ENCODE measurements at regions not wholly inside any gene's neighbourhood (a gene's known extent, or its start where the extent isn't known, plus 50 kb on each side); places are given as distances from the start of the nearest gene placed in this dataset.
"Not testable (repeated sequence)": the region's sequence is repeated elsewhere in the genome, so short reads cannot be mapped to it uniquely, and the experiment has no call there.

DNA sequence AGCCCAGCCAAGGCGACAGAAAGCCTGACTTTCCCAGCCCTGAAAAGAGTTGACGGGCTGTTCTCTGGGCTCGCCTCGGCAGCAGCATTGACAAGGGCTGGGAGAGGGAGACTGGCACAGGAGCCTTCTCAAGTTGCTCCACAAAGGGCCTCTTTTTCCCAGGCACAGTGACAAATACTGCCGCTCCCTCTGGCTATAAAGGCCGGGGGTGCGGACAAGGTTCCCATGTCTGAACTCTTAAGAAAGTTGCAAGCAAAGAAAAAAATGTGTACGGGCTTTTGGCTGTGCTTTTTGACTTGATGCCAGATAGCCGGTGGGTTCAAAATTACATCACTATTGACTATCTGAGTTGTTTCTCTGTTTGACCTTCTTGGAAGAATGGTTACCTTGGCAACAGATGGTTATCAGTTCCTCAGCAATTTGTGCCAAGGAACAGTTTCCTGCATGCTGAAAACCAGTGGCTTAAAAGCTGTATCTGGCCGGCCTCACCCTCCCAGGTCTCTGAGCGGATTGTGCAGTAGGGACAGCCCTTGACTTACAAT, 115.9 kb upstream of the EEPD1 start:
- DNase-seq (ENCODE audit: low read depth in 2 of 2): no peak

DNA sequence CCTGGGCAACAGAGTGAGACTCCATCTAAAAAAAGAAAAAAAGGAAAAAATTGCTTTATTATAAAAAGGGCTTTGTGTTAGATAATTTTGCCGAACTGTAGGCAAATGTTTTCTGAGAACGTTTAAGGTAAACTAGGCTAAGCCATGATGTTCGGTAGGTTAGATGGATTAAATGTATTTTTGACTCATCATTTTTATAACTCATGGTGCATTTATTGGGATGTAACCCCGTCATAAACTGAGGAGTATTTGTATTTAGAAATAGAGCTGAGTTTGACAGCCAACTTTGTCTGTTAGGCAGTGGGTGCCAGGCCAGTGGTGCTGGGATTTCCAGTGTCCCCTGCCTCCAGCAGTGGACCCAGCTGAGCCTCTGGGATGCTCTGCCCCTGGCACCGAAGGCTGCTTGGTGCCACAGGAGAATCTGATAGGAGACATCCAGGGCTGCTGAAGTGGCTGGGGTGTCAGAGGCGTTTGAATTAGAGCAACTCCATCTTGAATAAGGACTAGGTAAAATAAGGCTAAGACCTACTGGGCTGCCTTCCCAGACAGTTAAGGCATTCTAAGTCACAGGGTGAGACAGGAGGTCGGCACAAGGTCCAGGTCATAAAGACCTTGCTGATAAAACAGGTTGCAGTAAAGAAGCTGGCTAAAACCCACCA, 114.9 kb upstream of the EEPD1 start:
- no peak for DNase-seq (ENCODE audit: low read depth in 2 of 2)

DNA sequence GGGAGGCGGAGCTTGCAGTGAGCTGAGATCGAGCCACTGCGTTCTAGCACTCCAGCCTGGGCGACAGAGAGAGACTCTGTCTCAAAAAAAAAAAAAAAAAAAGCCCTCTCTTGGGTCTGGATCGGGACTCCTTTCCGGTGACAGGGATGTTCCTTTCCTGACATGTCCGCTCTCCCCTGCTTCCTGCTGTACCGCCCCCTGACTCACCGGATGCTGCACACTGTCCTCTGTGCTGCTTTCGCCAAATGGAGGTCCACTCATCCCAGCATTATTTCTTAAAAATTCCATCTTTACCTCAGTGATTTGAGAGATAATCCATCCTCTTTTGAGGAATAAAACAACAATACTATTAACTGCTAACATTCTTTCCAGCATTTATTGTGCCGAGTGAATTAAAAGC, 113.8 kb upstream of the EEPD1 start:
- no peak for DNase-seq (ENCODE audit: low read depth in 2 of 2)

DNA sequence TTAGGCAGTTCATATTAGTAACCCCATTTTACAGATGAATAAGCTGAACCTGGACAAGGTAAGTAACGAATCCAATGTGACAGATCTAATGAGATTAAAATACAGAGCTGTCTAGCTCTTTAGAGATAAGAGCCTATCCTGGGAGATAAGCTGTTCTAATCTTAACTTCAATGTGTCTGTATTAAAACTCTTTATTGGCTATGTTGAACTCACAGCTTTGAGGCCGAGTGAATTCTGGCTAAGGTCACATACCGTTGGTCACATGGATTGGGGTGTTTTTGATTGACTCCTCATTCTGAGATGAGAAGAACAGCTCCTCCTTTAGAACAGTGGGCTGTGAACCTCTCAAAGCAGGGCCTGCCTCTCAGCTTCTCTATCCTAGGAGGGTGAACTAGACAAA, 113.4 kb upstream of the EEPD1 start:
- DNase-seq (ENCODE audit: low read depth in 2 of 2): no peak

DNA sequence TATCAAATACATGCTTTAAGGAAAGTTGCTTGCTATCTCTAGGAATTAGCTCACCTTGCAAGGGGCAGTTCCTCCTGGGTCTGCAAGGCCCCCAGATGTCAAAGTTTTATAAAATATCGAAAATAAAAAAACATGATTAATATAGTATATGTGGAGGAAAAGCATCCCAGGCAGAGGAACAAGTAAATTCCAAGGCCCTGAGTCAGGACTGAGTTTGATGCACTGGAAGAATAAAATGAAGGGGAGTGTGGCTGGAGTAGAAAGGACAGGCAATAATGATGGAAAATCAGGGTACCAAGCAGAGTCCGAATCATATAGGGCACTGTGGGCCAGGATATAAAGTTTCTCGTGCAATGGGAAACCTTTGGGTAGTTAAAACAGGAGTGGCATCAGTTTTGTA, 112.4 kb upstream of the EEPD1 start:
- no peak for DNase-seq (ENCODE audit: low read depth in 2 of 2)

DNA sequence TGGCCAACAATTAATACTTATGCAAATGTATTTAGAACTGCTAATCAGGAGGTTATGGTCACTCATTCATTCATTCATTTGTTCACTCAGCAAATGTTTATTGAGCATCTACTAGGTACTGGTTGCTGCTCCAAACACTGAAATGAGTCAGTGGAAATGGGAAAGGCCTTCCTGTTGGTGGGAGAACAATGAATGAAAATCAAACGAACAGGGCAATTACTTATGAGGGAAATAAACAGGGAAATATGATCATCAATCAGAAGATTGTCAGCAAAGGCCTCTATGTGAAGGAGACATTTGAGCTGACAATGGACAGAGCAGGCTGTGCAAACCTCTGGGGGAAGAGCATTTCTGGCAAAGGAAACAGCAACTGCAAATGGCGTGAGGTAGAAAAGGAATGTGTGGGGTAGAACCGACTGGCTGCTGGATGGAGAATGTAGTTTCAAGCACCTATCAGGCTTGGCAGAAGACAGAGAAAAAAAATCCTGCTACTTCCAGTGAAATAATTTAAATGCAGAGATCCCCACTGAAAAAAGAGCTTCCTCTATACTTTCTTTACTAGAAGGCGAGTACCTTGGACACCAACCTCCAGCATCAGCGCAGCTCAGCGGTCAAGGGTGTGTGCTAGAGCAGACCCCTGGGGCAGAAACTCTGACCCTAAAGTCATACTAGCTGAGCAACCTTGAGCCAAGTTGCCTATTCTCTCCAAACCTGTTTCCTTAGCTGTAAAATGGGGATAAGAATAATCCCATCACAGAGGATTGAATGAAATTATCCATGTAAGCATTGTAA, 108.8 kb upstream of the EEPD1 start:
- no peak for DNase-seq (ENCODE audit: low read depth in 2 of 2)

DNA sequence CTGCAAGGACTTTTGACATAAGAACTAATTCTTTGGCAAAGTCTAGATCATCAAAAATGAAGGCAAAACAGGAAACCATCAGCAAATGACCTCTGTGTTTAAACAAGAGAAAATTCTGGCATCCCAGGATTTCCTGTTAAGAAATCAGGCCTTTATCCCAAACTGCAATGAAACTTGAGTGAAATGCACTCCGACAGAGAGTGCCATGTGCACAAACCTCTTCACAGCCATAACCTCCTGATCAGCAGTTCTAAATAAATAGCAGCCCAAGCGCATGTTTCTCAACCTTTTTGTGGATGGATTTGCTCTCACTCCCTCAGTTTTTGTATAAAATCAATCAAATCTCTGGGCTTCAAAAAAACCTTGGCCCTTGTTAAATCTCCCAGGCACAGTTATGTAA, 107.7 kb upstream of the EEPD1 start:
- no peak for DNase-seq (ENCODE audit: low read depth in 2 of 2)

DNA sequence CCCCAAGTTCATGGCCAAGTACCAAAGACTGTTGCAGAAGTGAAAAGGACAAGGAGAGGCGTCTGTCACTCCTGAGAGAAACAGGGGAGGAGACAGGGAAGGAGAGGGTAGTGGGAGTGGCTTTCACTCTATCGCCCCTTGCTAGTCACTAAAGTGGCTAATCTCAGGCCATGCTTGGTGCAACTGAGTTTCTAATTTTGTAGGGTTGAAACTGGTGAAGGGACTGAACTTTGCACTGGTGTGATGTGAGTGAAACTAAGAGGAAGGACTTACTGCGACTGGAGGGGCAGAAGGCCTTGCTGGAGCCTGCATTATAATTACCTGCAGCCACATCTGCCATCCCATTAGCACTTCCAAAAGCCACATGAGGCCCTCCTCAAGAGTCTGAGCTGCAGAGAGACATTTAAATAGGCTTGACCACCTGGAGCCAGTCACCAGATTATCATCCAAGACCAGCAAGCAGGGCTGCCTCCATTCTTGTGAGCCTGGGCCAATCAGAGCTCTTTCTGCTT, 107.2 kb upstream of the EEPD1 start:
- no peak for DNase-seq (ENCODE audit: low read depth in 2 of 2)

DNA sequence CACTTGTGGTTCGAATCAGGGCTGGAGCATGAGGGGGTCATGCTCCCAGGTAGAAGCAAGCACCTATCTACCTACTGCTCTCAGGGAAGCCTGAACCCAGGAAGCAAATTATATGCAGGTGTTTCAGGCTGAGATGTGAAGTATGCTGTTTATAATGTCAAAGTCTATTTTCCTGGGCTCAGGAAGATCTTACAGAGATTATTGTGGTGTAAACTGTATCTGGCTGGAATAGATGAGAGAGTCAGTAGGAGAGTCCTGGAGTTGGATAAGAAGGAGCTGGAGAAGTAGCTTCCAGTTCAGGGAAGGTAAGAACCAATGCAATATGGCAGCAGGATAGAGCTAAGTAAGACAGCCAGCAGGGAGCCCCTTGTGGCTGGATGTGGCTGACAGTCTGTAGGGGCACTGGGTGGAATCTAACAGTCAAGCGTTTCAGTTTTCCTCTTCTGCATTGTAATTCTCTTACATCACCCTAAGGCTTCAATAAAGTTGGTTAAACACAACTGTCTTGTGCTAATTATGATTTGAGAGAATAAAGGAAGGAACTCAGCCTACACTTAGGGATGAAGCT, 105.9 kb upstream of the EEPD1 start:
- no peak for DNase-seq (ENCODE audit: low read depth in 2 of 2)

DNA sequence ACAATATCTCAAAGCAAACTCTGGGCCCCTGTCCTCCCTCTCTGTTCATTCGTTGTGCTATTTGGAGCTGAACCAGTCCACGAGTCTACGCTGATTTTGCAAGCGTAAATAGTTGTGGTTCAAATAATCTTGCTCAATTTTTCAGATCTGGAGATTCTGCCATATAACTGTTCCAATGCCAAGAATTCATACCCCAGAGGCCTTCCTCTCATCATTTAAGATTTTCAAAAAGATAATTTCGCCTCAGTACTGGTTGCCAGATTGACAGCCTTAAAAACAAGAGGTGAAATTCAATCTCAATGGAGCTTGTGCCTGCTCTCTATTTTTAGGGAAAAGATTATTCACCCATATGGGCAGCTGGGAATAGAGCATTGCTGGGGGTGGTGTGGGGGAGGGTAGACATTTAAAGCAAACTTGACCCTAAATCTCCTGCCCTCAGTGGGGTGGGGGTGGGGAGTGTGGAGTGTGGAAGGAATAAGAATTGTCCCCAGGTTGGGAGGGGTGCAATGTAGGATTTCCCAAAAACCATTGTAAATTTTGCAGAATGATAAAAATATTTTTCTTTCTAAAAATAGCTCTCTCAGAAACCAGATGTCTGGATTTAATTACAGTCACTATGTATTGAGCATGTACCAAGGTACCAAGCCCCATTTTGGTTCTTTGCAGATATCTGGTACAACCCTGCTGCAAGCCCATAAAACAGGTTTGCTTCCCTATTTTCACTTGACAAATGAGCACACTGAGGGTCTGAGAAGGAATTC, 104.7 kb upstream of the EEPD1 start:
- DNase-seq (ENCODE audit: low read depth in 2 of 2): no peak

DNA sequence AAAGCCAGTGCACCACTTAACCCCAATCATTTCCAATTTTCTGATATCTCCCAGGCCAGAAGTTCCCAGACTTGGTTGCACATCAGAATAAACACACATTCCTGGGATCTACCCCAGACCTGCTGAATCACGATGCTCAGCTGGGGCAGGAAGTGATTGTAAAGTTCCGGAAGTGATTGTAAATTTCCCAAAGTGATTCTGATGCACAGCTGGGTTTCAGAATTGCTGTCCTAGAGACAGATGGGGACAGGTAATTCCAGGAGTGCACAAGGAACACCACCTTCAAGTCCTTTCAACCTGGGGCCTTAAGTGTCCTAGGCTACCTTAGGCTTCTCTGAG, 104.2 kb upstream of the EEPD1 start:
- no peak for DNase-seq (ENCODE audit: low read depth in 2 of 2)

DNA sequence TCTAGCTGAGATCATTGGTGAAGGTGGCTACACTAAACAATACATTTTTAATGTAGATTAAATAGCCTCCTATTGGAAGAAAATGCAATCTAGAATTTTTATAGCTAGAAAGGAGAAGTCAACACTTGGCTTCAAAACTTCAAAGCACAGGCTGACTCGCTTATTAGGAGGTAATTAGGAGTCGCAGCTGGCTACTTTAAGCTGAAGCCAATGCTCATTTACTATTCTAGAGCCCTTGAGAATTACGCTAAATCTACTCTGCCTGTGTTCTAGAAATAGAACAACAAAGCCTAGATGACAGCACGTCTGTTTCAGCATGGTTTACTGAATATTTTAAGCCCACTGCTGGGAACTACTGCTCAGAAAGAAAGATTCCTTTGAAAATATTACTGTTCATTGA, 101.6 kb upstream of the EEPD1 start:
- DNase-seq (ENCODE audit: low read depth in 2 of 2): no peak

DNA sequence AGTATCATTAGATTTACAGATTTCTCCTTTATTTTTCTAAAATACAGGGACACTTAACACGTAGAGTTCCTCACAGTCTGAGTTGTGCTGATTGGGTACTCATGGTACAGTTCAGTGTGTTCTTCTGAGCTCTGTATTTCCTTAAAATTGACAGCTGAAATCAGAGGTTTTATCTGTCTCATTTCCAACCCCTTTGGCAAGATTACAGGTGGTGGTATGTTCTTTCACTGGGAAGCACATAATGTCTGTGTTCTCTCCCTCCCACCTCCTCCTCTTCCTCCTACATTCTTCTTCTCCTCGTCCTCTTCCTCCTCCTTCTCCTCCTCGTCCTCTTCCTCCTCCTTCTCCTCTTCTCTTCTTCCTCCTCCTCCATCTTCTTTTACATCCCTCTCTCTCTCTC, 99.5 kb upstream of the EEPD1 start:
- DNase-seq (ENCODE audit: low read depth in 2 of 2): no peak

DNA sequence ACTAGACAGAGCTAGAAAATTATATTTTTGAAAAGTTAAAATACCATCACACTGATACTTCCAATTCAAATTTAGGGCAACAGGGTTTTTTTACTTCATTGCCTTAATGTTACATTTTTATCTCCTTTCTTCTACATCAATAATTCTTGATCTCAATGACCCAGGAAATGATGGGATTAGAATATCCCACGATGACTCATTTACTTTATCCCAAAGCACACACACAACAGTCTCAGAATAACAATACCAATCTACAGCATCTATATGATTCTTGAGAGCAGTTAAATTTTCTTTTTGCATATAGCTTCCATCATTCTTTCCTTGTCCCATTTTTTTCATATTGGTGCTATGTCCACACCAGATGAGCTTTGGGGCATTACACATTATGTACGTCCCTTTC, 98.4 kb upstream of the EEPD1 start:
- no peak for DNase-seq (ENCODE audit: low read depth in 2 of 2)

DNA sequence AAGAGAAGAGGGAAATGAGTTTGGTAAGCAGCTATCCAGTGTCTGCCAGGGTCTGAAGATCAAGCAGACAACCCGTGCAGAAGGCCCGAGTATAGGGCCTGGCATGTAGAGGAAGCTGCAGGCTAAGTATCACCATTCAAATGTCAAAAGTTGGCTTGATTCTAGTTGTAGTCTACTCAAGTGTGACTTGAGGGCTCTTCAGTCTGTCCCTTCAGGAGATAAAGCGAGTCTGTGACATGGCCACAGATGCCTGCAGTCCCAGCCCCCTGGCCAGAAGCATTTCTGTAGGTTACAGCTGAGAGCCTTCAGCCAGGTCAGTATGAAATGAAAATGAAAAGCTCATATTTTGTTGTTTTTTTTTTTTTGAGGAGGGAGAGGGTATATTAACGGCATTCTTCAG, 97.8 kb upstream of the EEPD1 start:
- DNase-seq (ENCODE audit: low read depth in 2 of 2): no peak

DNA sequence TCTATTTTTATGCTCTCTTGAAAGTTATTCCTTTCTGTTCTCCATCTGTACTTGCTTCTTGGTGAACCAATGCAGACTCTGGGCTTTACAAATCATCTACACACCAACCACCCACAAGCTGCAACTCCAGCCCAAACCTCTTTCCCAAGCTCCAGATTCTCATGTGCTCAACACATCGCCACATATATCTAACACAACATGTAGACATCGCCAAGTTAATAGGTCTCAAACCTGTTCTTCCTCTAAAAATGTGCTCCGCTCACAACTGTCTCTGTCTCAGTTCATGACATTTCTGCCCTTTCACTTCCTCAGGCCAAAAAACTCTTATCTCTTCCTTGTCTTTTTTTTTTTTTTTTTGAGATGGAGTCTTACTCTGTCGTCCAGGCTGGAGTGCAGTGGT, 95.7 kb upstream of the EEPD1 start:
- no peak for DNase-seq (ENCODE audit: low read depth in 2 of 2)

DNA sequence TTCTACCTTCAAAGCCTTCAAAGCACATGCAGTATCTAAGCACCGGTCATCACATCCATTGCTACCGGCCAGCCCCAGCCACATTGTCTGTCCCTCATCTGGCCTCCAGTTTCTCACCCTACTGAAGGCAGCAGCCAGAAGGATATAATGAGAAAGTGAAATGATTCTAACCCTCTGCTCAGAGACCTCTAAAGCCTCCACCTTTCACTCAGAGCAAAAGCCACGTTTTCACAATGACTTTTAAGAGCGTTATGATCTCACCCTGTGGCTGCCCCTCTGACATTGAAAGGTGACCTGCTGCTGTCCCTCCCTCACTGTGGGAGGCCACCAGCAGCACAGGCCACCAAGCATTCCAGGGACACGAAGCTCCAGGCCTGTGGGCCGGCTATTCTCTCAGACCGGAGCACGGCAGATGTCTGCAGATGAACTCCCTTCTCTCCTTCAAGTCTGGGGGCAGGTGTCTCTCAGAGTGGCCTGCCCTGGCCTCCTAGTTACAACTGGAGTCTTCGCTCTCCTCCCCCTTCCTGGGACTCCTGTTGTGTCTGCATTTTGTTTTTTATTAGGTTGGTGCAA, 94.9 kb upstream of the EEPD1 start:
- DNase-seq (ENCODE audit: low read depth in 2 of 2): no peak

DNA sequence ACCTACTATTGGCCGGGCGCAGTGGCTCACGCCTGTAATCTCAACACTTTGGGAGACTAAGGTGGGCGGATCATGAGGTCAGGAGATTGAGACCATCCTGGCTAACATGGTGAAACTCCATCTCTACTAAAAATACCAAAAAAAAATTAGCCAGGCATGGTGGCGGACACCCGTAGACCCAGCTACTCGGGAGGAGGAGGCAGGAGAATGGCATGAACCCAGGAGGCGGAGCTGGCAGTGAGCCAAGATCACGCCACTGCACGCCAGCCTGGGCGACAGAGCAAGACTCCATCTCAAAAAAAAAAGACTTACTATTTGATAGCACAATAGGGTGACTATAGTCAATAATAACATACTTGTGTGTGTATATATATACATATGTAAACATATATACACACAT, 92.7 kb upstream of the EEPD1 start:
- DNase-seq (ENCODE audit: low read depth in 2 of 2): not testable (repeated sequence)

DNA sequence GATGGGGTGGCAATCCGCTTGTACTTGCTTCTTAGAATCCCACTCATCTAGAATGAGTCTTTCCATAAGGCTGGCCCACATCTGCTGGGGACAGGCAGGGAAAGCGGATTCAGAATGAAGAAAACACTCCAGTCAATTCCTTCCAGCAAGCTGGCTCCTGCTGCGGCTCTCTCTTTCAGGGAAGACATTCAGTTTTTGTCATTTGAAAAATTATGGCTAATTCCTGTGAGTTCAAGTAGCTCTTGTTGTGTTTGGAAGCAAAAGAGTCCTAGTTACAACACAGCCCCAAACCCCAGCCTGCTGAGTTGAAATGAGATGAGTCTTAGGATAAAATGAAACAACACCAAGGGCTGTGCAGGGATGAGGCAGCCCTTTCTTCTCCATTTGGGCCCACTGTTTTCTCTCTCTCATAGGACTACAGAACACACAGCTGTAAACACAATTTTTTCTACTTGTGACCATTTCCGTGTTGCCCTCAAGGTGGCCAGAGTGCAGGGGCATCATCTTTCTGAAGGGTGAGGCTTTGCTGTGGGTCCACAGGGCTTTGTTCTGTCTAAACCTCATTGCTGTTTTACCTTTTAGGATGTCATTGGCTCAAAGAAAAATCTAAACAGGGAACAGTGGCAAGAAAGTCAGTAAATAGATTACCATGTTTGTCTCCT, 90.8 kb upstream of the EEPD1 start:
- DNase-seq (ENCODE audit: low read depth in 2 of 2): no peak

DNA sequence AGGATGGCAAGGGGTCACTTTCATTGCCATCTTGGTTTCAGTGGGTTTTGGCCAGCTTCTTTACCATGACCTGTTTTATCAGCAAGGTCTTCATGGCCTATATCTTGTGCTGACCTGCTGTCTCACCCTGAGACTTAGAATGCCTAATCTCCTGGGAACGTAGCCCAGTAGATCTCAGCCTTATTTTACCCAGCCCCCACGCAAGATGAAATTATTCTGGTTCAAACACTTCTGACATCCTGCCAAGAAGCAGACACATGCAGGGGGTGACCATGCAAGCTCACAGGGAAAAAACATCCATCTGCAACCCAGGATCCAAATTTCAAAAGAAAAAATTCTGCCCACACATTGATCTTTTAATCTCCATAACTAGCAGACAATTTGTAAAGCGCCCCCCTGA, 88.4 kb upstream of the EEPD1 start:
- DNase-seq (ENCODE audit: low read depth in 2 of 2): no peak

All from stimulated activated CD4-positive, alpha-beta T cell treated with anti-CD3 and anti-CD28 coated beads, Interleukin-4, amount 100 ng/mL, for 48 hours (primary cell).